H9 (cell line): ENCODE measurements at regions not wholly inside any gene's neighbourhood (a gene's known extent, or its start where the extent isn't known, plus 50 kb on each side); places are given as distances from the start of the nearest gene placed in this dataset.

Experiments used
- DNase-seq: peaks from one replicate; pipeline ENCODE4 v3.0.0-alpha.2; 2017
- H2AFZ ChIP-seq: one replicate; pipeline ENCODE4 v1.6.1; 2013; ENCODE audit warnings: mild to moderate bottlenecking, low read length, control low read depth, moderate library complexity
- H2AK5ac ChIP-seq: 2 replicates; pipeline ENCODE4 v1.6.1; 2013; ENCODE audit warnings: low read length, control low read depth, mixed read lengths; ENCODE audit not compliant: insufficient read length
- H2BK120ac ChIP-seq: one replicate; pipeline ENCODE4 v1.6.1; 2013; ENCODE audit warnings: low read depth, mild to moderate bottlenecking, low read length, control low read depth, inconsistent platforms; ENCODE audit not compliant: poor library complexity, severe bottlenecking
- H2BK12ac ChIP-seq: 2 replicates; pipeline ENCODE4 v1.6.1; 2013; ENCODE audit warnings: low read length, control low read depth, mixed read lengths, low read depth; ENCODE audit not compliant: insufficient read length
- H2BK15ac ChIP-seq: 2 replicates; pipeline ENCODE4 v1.6.1; 2013; ENCODE audit warnings: low read depth, low read length, control low read depth
- H2BK20ac ChIP-seq: one replicate; pipeline ENCODE4 v1.6.1; 2013; ENCODE audit warnings: low read depth, mild to moderate bottlenecking, low read length, control low read depth, inconsistent platforms; ENCODE audit not compliant: poor library complexity, severe bottlenecking
- H2BK5ac ChIP-seq: 2 replicates; pipeline ENCODE4 v1.6.1; 2013; ENCODE audit warnings: low read length, control low read depth, mixed read lengths; ENCODE audit not compliant: insufficient read length
- H3K14ac ChIP-seq: 2 replicates; pipeline ENCODE4 v1.6.1; 2013; ENCODE audit warnings: low read length, control low read depth; ENCODE audit not compliant: insufficient read depth
- H3K18ac ChIP-seq: 2 replicates; pipeline ENCODE4 v1.6.1; 2013; ENCODE audit warnings: low read depth, mild to moderate bottlenecking, mixed read lengths, low read length, control low read depth; ENCODE audit not compliant: insufficient read length
- H3K23ac ChIP-seq: 2 replicates; pipeline ENCODE4 v1.6.1; 2013; ENCODE audit warnings: low read length, control low read depth, mixed read lengths, low read depth; ENCODE audit not compliant: insufficient read length
- H3K23me2 ChIP-seq: 2 replicates; pipeline ENCODE4 v1.6.1; 2013; ENCODE audit warnings: low read depth, mild to moderate bottlenecking, mixed read lengths, low read length, control low read depth; ENCODE audit not compliant: insufficient read length, poor library complexity, severe bottlenecking
- H3K27ac ChIP-seq: 2 replicates; pipeline ENCODE4 v1.5.1; 2013; ENCODE audit warnings: low read length, control low read depth, mixed read lengths, low read depth; ENCODE audit not compliant: insufficient read length
- H3K27me3 ChIP-seq: 2 replicates; pipeline ENCODE4 v1.6.1; 2013; ENCODE audit warnings: low read length, control low read depth, inconsistent platforms; ENCODE audit not compliant: insufficient read depth
- H3K4ac ChIP-seq: 2 replicates; pipeline ENCODE4 v1.6.1; 2013; ENCODE audit warnings: low read depth, mild to moderate bottlenecking, control low read depth, inconsistent platforms, low read length, moderate library complexity
- H3K4me1 ChIP-seq: 2 replicates; pipeline ENCODE4 v1.6.1; 2013; ENCODE audit warnings: low read length, control low read depth, inconsistent platforms; ENCODE audit not compliant: insufficient read depth
- H3K4me2 ChIP-seq: 2 replicates; pipeline ENCODE4 v1.6.1; 2013; ENCODE audit warnings: low read length, control low read depth, mixed read lengths; ENCODE audit not compliant: insufficient read length, insufficient read depth
- H3K56ac ChIP-seq: 2 replicates; pipeline ENCODE4 v1.6.1; 2013; ENCODE audit warnings: low read depth, mild to moderate bottlenecking, mixed read lengths, low read length, control low read depth; ENCODE audit not compliant: insufficient read length
- H3K79me1 ChIP-seq: 2 replicates; pipeline ENCODE4 v1.6.1; 2013; ENCODE audit warnings: low read depth, mild to moderate bottlenecking, moderate library complexity, low read length, control low read depth, inconsistent platforms; ENCODE audit not compliant: insufficient read depth, poor library complexity, severe bottlenecking
- H3K79me2 ChIP-seq: 2 replicates; pipeline ENCODE4 v1.6.1; 2013; ENCODE audit warnings: low read length, control low read depth, inconsistent platforms; ENCODE audit not compliant: insufficient read depth
- H3K9ac ChIP-seq: 2 replicates; pipeline ENCODE4 v1.6.1; 2013; ENCODE audit warnings: low read length, control low read depth, mixed read lengths; ENCODE audit not compliant: insufficient read length; ENCODE audit errors: extremely low read depth
- H3K9me3 ChIP-seq: one replicate; pipeline ENCODE4 v1.6.1; 2013; ENCODE audit warnings: low read depth, low read length, inconsistent platforms; ENCODE audit not compliant: control insufficient read depth
- H3T11ph ChIP-seq: one replicate; pipeline ENCODE4 v1.6.1; 2013; ENCODE audit warnings: mild to moderate bottlenecking, low read length, control low read depth, inconsistent platforms
- H4K20me1 ChIP-seq: one replicate; pipeline ENCODE4 v1.6.1; 2013; ENCODE audit not compliant: control insufficient read depth, insufficient read length, insufficient read depth
- H4K5ac ChIP-seq: 2 replicates; pipeline ENCODE4 v1.6.1; 2013; ENCODE audit warnings: low read depth, mild to moderate bottlenecking, mixed read lengths, low read length, control low read depth; ENCODE audit not compliant: insufficient read length
- H4K8ac ChIP-seq: replicated peaks from 2 replicates; pipeline ENCODE4 v1.6.1; 2013; ENCODE audit warnings: low read length, control low read depth, mixed read lengths, low read depth; ENCODE audit not compliant: insufficient read length
- H4K91ac ChIP-seq: 2 replicates; pipeline ENCODE4 v1.6.1; 2013; ENCODE audit warnings: low read depth, mild to moderate bottlenecking, moderate library complexity, mixed read lengths, low read length, control low read depth; ENCODE audit not compliant: insufficient read length
- H3K27ac Mint-ChIP-seq, 3 experiments: 2 replicates in 2 of 3; 3 replicates in 1 of 3; pipeline ENCODE4 v1.8.0; 2020 to 2021; ENCODE audit warnings: mixed read lengths in 3 of 3, mild to moderate bottlenecking in 1 of 3, moderate library complexity in 1 of 3
- H3K27me3 Mint-ChIP-seq: 2 replicates; pipeline ENCODE4 v1.8.0; 2021; ENCODE audit warnings: low read depth, mild to moderate bottlenecking, moderate library complexity, mixed read lengths
- H3K36me3 Mint-ChIP-seq, 3 experiments: 2 replicates in 2 of 3; 3 replicates in 1 of 3; pipeline ENCODE4 v1.8.0; 2020 to 2021; ENCODE audit warnings: low read depth in 3 of 3, mixed read lengths in 3 of 3; ENCODE audit not compliant: insufficient read depth in 1 of 3
- H3K4me1 Mint-ChIP-seq, 2 experiments: 2 replicates each; pipeline ENCODE4 v1.8.0; 2020; ENCODE audit warnings: mixed read lengths in 2 of 2
- H3K4me3 Mint-ChIP-seq, 2 experiments: 2 replicates in 1 of 2; 3 replicates in 1 of 2; pipeline ENCODE4 v1.8.0; 2020 to 2021; ENCODE audit warnings: mild to moderate bottlenecking in 2 of 2, mixed read lengths in 2 of 2, moderate library complexity in 1 of 2
- H3K9me3 Mint-ChIP-seq, 2 experiments: 2 replicates in 1 of 2; 3 replicates in 1 of 2; pipeline ENCODE4 v1.8.0; 2020; ENCODE audit warnings: mild to moderate bottlenecking in 2 of 2, mixed read lengths in 2 of 2, moderate library complexity in 1 of 2
- CTCF ChIP-seq: fragments of 200-600 bp; sonication (generic); conservative IDR thresholded peaks from 3 replicates; pipeline ENCODE4 v1.8.0; 2021; ENCODE audit warnings: antibody characterized with exemption, mild to moderate bottlenecking
- WGBS: extraction: QIAGEN DNeasy Blood & Tissue Kit; methylation state at CpG from one replicate; pipeline ENCODE4 v1.1.7; 2013; ENCODE audit warnings: missing lambda C conversion rate, low lambda C conversion rate, mixed read lengths; ENCODE audit not compliant: insufficient read length; ENCODE audit errors: extremely low coverage; 5-methylcytosine and 5-hydroxymethylcytosine counted together

GRCh38 chr13:55705526-55705925 lies 1435.2 kb upstream of the PRR20A start:
- H4K20me1 ChIP-seq = no peaks in the 10 kb centered on the region
- no peak overlapping the region for H3K18ac ChIP-seq
- H2BK20ac ChIP-seq = no peak overlapping the region
- Mint-ChIP-seq H3K36me3 (no peaks in the 10 kb centered on the region), H3K4me1 (peaks cover 7 to 9% of the 10 kb centered on the region in 2 experiments; a peak in 3 of 4 replicates), H3K9me3 (no peaks in the 10 kb centered on the region), H3K4me3 (no peak overlapping the region), H3K27ac (no peak overlapping the region), H3K27me3 (no peaks in the 10 kb centered on the region)
- no peak overlapping the region for H2BK15ac ChIP-seq
- WGBS = no CpG with 5 or more reads among the region's 1 CpG
- H2BK5ac ChIP-seq = no peak overlapping the region
- no peak overlapping the region for H2AK5ac ChIP-seq
- no peak overlapping the region for H3K23ac ChIP-seq
- no peaks in the 10 kb centered on the region for H3K79me1 ChIP-seq
- no peak overlapping the region for H2AFZ ChIP-seq
- H2BK120ac ChIP-seq = no peak overlapping the region
- H2BK12ac ChIP-seq = no peak overlapping the region
- H4K8ac ChIP-seq = no peak overlapping the region
- H3K14ac ChIP-seq = no peak overlapping the region
- no peaks in the 10 kb centered on the region for H3K9me3 ChIP-seq
- H3K27me3 ChIP-seq = no peaks in the 10 kb centered on the region
- no peak overlapping the region for H3T11ph ChIP-seq
- H3K9ac ChIP-seq = no peak overlapping the region
- no peak overlapping the region for H4K5ac ChIP-seq
- no peak for DNase-seq
- H3K79me2 ChIP-seq = no peaks in the 10 kb centered on the region
- H3K4ac ChIP-seq = no peak overlapping the region
- no peak for TF ChIP-seq CTCF
- H4K91ac ChIP-seq = no peak overlapping the region
- no peak overlapping the region for H3K27ac ChIP-seq
- no peaks in the 10 kb centered on the region for H3K23me2 ChIP-seq
- H3K4me2 ChIP-seq = no peak overlapping the region
- no peak overlapping the region for H3K56ac ChIP-seq
- H3K4me1 ChIP-seq = no peaks in the 10 kb centered on the region; the same call in 1 of the 2 replicates
